Sigmoid colon (tissue), 6 donors: ENCODE measurements at regions not wholly inside any gene's neighbourhood (a gene's known extent, or its start where the extent isn't known, plus 50 kb on each side); places are given as distances from the start of the nearest gene placed in this dataset.

Experiments used
- DNase-seq: peaks from one replicate; pipeline ENCODE4 v3.0.0-alpha.2; 2019
- H3K27ac ChIP-seq, 4 donors: fragments of 200-600 bp; sonication (generic); one replicate each; pipeline ENCODE4 v1.5.1; 2016 to 2019; ENCODE audit warnings: mild to moderate bottlenecking in 1 of 4
- H3K27me3 ChIP-seq, 3 donors: fragments of 200-600 bp; sonication (generic); one replicate each; pipeline ENCODE4 v1.5.1; 2019; ENCODE audit warnings: mild to moderate bottlenecking in 1 of 3
- H3K36me3 ChIP-seq, 4 donors: fragments of 200-600 bp; sonication (generic); one replicate each; pipeline ENCODE4 v1.5.1; 2016 to 2019
- H3K4me1 ChIP-seq, 4 donors: fragments of 200-600 bp; sonication (generic); one replicate each; pipeline ENCODE4 v1.5.1; 2017 to 2019
- H3K4me3 ChIP-seq, 4 donors: fragments of 200-600 bp; sonication (generic); one replicate each; pipeline ENCODE4 v1.5.1; 2017 to 2019; ENCODE audit warnings: mild to moderate bottlenecking in 2 of 4, moderate library complexity in 1 of 4
- H3K9me3 ChIP-seq, 4 donors: fragments of 200-600 bp in 3 of 4; sonication (generic) in 3 of 4; one replicate each; pipeline versions ENCODE4 v1.5.1 to v1.6.1; 2013 to 2019
- CTCF ChIP-seq, 4 experiments: fragments of 450-650 bp in 3 of 4; fragments of 200-600 bp in 1 of 4; IDR thresholded peaks; one replicate each; pipeline ENCODE4 v1.5.1; 2016 to 2019; ENCODE audit warnings: antibody characterized with exemption in 4 of 4, mild to moderate bottlenecking in 3 of 4, moderate library complexity in 2 of 4
- EP300 ChIP-seq, 4 donors: sonication (generic); formaldehyde crosslinking; IDR thresholded peaks; one replicate each; pipeline ENCODE4 v1.6.1; 2017; ENCODE audit warnings: antibody characterized with exemption in 4 of 4
- POLR2A ChIP-seq, 2 donors: fragments of 450-650 bp; IDR thresholded peaks; one replicate each; pipeline ENCODE4 v1.6.1; 2016; ENCODE audit warnings: antibody characterized with exemption in 2 of 2, mild to moderate bottlenecking in 2 of 2, moderate library complexity in 2 of 2
- POLR2AphosphoS5 ChIP-seq, 4 donors: sonication (generic); formaldehyde crosslinking; IDR thresholded peaks; one replicate each; pipeline ENCODE4 v1.6.1; 2017; ENCODE audit warnings: antibody characterized with exemption in 4 of 4
- WGBS, 2 donors: extraction: QIAGEN DNeasy Blood & Tissue Kit; methylation state at CpG; one replicate each; pipeline ENCODE4 v1.1.7; 2013; 5-methylcytosine and 5-hydroxymethylcytosine counted together
- intact Hi-C: fragments of 100-400 bp; cut with DNase I; formaldehyde crosslinking; loops from one replicate; pipeline ENCODE4 v1.15.1; 2023
- donor health status: healthy with polysubstance abuse.
- donor health status: healthy.

GRCh38 chr3:80807577-80807976 is 953.9 kb downstream of the GBE1 start:
- no peak for TF ChIP-seq EP300 (IDR thresholded peaks at IDR 0.05)
- TF ChIP-seq CTCF (IDR thresholded peaks at IDR 0.05): no peak
- no peak for TF ChIP-seq POLR2AphosphoS5 (IDR thresholded peaks at IDR 0.05)
- TF ChIP-seq POLR2A (IDR thresholded peaks at IDR 0.05): no peak

GRCh38 chr3:80806673-80807072 is 954.8 kb downstream of the GBE1 start:
- WGBS, 2 donors: 48 to 75% methylated on average over 4 of the region's 4 CpGs
- no peak for TF ChIP-seq EP300 (IDR thresholded peaks at IDR 0.05)
- TF ChIP-seq POLR2AphosphoS5 (IDR thresholded peaks at IDR 0.05): no peak
- no peak for TF ChIP-seq POLR2A (IDR thresholded peaks at IDR 0.05)
- TF ChIP-seq CTCF (IDR thresholded peaks at IDR 0.05): no peak
- Histone ChIP-seq H3K27me3 (no peaks in the 10 kb centered on the region), H3K4me1 (no peaks in the 10 kb centered on the region), H3K9me3 (no peaks in the 10 kb centered on the region), H3K4me3 (no peak overlapping the region), H3K27ac (no peak overlapping the region), H3K36me3 (no peaks in the 10 kb centered on the region)
- intact Hi-C loops: no loop called here
- no peak for DNase-seq

More at GRCh38 chr3:80807577-80807976, 953.9 kb downstream of the GBE1 start:
- WGBS, 2 donors: 80% methylated on average over 4 of the region's 4 CpGs
- Histone ChIP-seq H3K4me3 (no peak overlapping the region), H3K36me3 (no peaks in the 10 kb centered on the region), H3K27me3 (no peaks in the 10 kb centered on the region), H3K27ac (no peak overlapping the region), H3K4me1 (no peaks in the 10 kb centered on the region), H3K9me3 (no peaks in the 10 kb centered on the region)
- DNase-seq: no peak
- intact Hi-C loops: no loop called here

- H3K27me3 ChIP-seq: no peaks in the 10 kb centered on the region
- no peaks in the 10 kb centered on the region for H3K4me1 ChIP-seq
- intact Hi-C loops: no loop called here
- H3K36me3 ChIP-seq: no peaks in the 10 kb centered on the region
- no peaks in the 10 kb centered on the region for H3K9me3 ChIP-seq
- WGBS, 2 donors: 77 to 93% methylated on average over 2 of the region's 2 CpGs
- TF ChIP-seq CTCF (IDR thresholded peaks at IDR 0.05): no peak
- no peak for TF ChIP-seq POLR2AphosphoS5 (IDR thresholded peaks at IDR 0.05)
- no peak for TF ChIP-seq POLR2A (IDR thresholded peaks at IDR 0.05)
- no peak for TF ChIP-seq EP300 (IDR thresholded peaks at IDR 0.05)
- H3K27ac ChIP-seq: no peak overlapping the region
- no peak for DNase-seq
- no peak overlapping the region for H3K4me3 ChIP-seq
These were observed 972.5 kb downstream of the GBE1 start for GRCh38 chr3:80788914-80789313.

GRCh38 chr3:80785875-80786274 is 975.6 kb downstream of the GBE1 start:
- no peaks in the 10 kb centered on the region for H3K27me3 ChIP-seq
- H3K4me3 ChIP-seq: no peak overlapping the region
- no peak overlapping the region for H3K27ac ChIP-seq
- H3K36me3 ChIP-seq: no peaks in the 10 kb centered on the region
- H3K4me1 ChIP-seq: no peaks in the 10 kb centered on the region
- 23 to 73% methylated on average over 1 of the region's 1 CpG for WGBS, 2 donors
- no peak for TF ChIP-seq POLR2A (IDR thresholded peaks at IDR 0.05)
- TF ChIP-seq POLR2AphosphoS5 (IDR thresholded peaks at IDR 0.05): no peak
- TF ChIP-seq CTCF (IDR thresholded peaks at IDR 0.05): no peak
- TF ChIP-seq EP300 (IDR thresholded peaks at IDR 0.05): no peak
- H3K9me3 ChIP-seq: no peaks in the 10 kb centered on the region
- no peak for DNase-seq
- intact Hi-C loops: no loop called here

- Histone ChIP-seq H3K4me1 (no peaks in the 10 kb centered on the region), H3K9me3 (no peaks in the 10 kb centered on the region), H3K27ac (no peak overlapping the region), H3K36me3 (no peaks in the 10 kb centered on the region), H3K27me3 (no peaks in the 10 kb centered on the region), H3K4me3 (no peak overlapping the region)
- 9 to 45% methylated on average over 3 of the region's 3 CpGs for WGBS, 2 donors
- no peak for DNase-seq
- TF ChIP-seq CTCF (IDR thresholded peaks at IDR 0.05) (no peak), EP300 (IDR thresholded peaks at IDR 0.05) (no peak), POLR2AphosphoS5 (IDR thresholded peaks at IDR 0.05) (no peak), POLR2A (IDR thresholded peaks at IDR 0.05) (no peak)
- intact Hi-C loops: no loop called here
These were observed 976.0 kb downstream of the GBE1 start for GRCh38 chr3:80785475-80785874.
